ENCODE measurements at regions not wholly inside any gene's neighbourhood (a gene's known extent, or its start where the extent isn't known, plus 50 kb on each side); places are given as distances from the start of the nearest gene placed in this dataset.

- TF ChIP-seq CTCF (IDR thresholded peaks at IDR 0.05) (no peak), EP300 (IDR thresholded peaks at IDR 0.05) (no peak), CBX2 (IDR thresholded peaks at IDR 0.05; ENCODE audit: borderline replicate concordance, low read depth) (no peak), POLR2AphosphoS2 (conservative IDR thresholded peaks at IDR 0.05; ENCODE audit: low read length) (no peak), ESRRA (IDR thresholded peaks at IDR 0.05; ENCODE audit: borderline replicate concordance, low read length) (no peak), POLR2A (IDR thresholded peaks at IDR 0.05; ENCODE audit: low read length) (no peak), SMC3 (IDR thresholded peaks at IDR 0.05) (no peak), MAX (IDR thresholded peaks at IDR 0.05) (no peak), CHD2 (IDR thresholded peaks at IDR 0.05; ENCODE audit: low read length, partially characterized antibody) (no peak), CEBPB (IDR thresholded peaks at IDR 0.05) (no peak), MAFK (IDR thresholded peaks at IDR 0.05; ENCODE audit: partially characterized antibody) (no peak)
- TF ChIP-seq, protein P1, sequence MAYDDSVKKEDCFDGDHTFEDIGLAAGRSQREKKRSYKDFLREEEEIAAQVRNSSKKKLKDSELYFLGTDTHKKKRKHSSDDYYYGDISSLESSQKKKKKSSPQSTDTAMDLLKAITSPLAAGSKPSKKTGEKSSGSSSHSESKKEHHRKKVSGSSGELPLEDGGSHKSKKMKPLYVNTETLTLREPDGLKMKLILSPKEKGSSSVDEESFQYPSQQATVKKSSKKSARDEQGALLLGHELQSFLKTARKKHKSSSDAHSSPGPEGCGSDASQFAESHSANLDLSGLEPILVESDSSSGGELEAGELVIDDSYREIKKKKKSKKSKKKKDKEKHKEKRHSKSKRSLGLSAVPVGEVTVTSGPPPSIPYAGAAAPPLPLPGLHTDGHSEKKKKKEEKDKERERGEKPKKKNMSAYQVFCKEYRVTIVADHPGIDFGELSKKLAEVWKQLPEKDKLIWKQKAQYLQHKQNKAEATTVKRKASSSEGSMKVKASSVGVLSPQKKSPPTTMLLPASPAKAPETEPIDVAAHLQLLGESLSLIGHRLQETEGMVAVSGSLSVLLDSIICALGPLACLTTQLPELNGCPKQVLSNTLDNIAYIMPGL (CRISPR knock-in tag; IDR thresholded peaks at IDR 0.05; ENCODE audit: borderline replicate concordance): no peak
Measured at GRCh38 chr10:8144496-8144895, 90.0 kb downstream of the GATA3 start.
